T-cell (primary cell): ENCODE measurements at regions not wholly inside any gene's neighbourhood (a gene's known extent, or its start where the extent isn't known, plus 50 kb on each side); places are given as distances from the start of the nearest gene placed in this dataset.
"Not testable (repeated sequence)": the region's sequence is repeated elsewhere in the genome, so short reads cannot be mapped to it uniquely, and the experiment has no call there.

Experiments used
- ATAC-seq, 4 experiments: fragments of 200-7000 bp in 3 of 4; fragments of 150-1000 bp in 1 of 4; cut with Tn5 transposase; replicated peaks in 1 of 4; 1 replicate in 3 of 4; 2 replicates in 1 of 4; pipeline ENCODE4 v1.10.0; 2021; ENCODE audit warnings: moderate library complexity in 3 of 4, mild to moderate bottlenecking in 2 of 4, moderate number of reproducible peaks in 1 of 4
- CTCF ChIA-PET, 2 donors: fragments of 300-600 bp; sonication (Branson Sonifier 250); formaldehyde crosslinking; loops; one replicate each; lab custom pipeline; 2022; ENCODE audit warnings: antibody characterized with exemption in 2 of 2; lab: Charles Lee
- POLR2A ChIA-PET, 2 donors: fragments of 300-600 bp; sonication (Branson Sonifier 250); formaldehyde crosslinking; loops; one replicate each; lab custom pipeline; 2022; ENCODE audit warnings: antibody characterized with exemption in 2 of 2; lab: Charles Lee
- DNase-seq, 35 experiments: peaks; one replicate each; pipeline versions ENCODE4 v3.0.0 to v3.0.0-alpha.2; 2013 to 2023
- H3K27ac ChIP-seq: one replicate; pipeline ENCODE4 v1.5.1; 2013; ENCODE audit warnings: low read length
- H3K27me3 ChIP-seq, 2 experiments: replicated peaks in 1 of 2; 1 replicate in 1 of 2; 2 replicates in 1 of 2; pipeline versions ENCODE4 v1.6.1 to v1.7.0; 2013; ENCODE audit warnings: low read length in 1 of 2, mixed read lengths in 1 of 2; ENCODE audit not compliant: control insufficient read depth in 2 of 2, insufficient read depth in 2 of 2; ENCODE audit errors: extremely low read depth in 1 of 2
- H3K36me3 ChIP-seq, 2 donors: 1 replicate in 1 of 2; 2 replicates in 1 of 2; pipeline versions ENCODE4 v1.6.1 to v1.7.0; 2013; ENCODE audit warnings: low read length in 1 of 2; ENCODE audit not compliant: control insufficient read depth in 2 of 2, insufficient read depth in 1 of 2; ENCODE audit errors: extremely low read depth in 1 of 2
- H3K4me1 ChIP-seq, 2 experiments: 1 replicate in 1 of 2; 2 replicates in 1 of 2; pipeline versions ENCODE4 v1.6.1 to v1.7.0; 2013; ENCODE audit warnings: low read length in 2 of 2, mixed read lengths in 1 of 2; ENCODE audit not compliant: insufficient read depth in 2 of 2, control insufficient read depth in 1 of 2; ENCODE audit errors: extremely low read depth in 1 of 2
- H3K4me3 ChIP-seq, 2 donors: 1 replicate in 1 of 2; 2 replicates in 1 of 2; pipeline versions ENCODE4 v1.5.1 to v1.7.0; 2013; ENCODE audit warnings: mild to moderate bottlenecking in 2 of 2, low read length in 1 of 2, moderate library complexity in 1 of 2; ENCODE audit not compliant: control insufficient read depth in 1 of 2; ENCODE audit errors: extremely low read depth in 1 of 2
- H3K9me3 ChIP-seq: 2 replicates; pipeline ENCODE4 v1.7.0; 2013
- H3K27ac Mint-ChIP-seq, 2 donors: one replicate each; pipeline ENCODE4 v1.8.0; 2020 to 2021; ENCODE audit warnings: mild to moderate bottlenecking in 2 of 2, mixed read lengths in 2 of 2
- H3K27me3 Mint-ChIP-seq, 2 donors: one replicate each; pipeline ENCODE4 v1.8.0; 2021 to 2022; ENCODE audit warnings: mixed read lengths in 2 of 2
- H3K36me3 Mint-ChIP-seq: one replicate; pipeline ENCODE4 v1.8.0; 2021; ENCODE audit warnings: mixed read lengths
- H3K4me1 Mint-ChIP-seq, 3 donors: one replicate each; pipeline ENCODE4 v1.8.0; 2020 to 2022; ENCODE audit warnings: mixed read lengths in 3 of 3, mild to moderate bottlenecking in 1 of 3
- H3K4me3 Mint-ChIP-seq, 3 donors: one replicate each; pipeline ENCODE4 v1.8.0; 2020 to 2022; ENCODE audit warnings: mild to moderate bottlenecking in 3 of 3, mixed read lengths in 3 of 3, moderate library complexity in 3 of 3
- H3K9me3 Mint-ChIP-seq, 3 donors: one replicate each; pipeline ENCODE4 v1.8.0; 2020 to 2022; ENCODE audit warnings: mixed read lengths in 3 of 3
- WGBS: methylation state at CpG from one replicate; pipeline ENCODE4 v1.1.5; 2013; ENCODE audit warnings: missing lambda C conversion rate; ENCODE audit not compliant: insufficient coverage; 5-methylcytosine and 5-hydroxymethylcytosine counted together

- no peak overlapping the region for H3K4me3 ChIP-seq
- WGBS: 100% methylated on average over 1 of the region's 1 CpG
- Mint-ChIP-seq H3K27ac (no peak overlapping the region), H3K36me3 (no peaks in the 10 kb centered on the region), H3K4me3 (no peak overlapping the region), H3K9me3 (peaks cover 22 to 25% (median 23%) of the 10 kb centered on the region in 3 donors), H3K4me1 (no peaks in the 10 kb centered on the region), H3K27me3 (no peaks in the 10 kb centered on the region)
- ATAC-seq: no peak
- ChIA-PET CTCF (interaction anchor here in 1 of 2 donors (0.5 kb wide), 1 partner anchor 75 kb away, joined by 5 read pairs; no protein-coding TSS in a partner anchor), POLR2A (no interaction called here)
- no peak for DNase-seq
- peaks cover 3% of the 10 kb centered on the region for H3K9me3 ChIP-seq
- no peaks in the 10 kb centered on the region for H3K36me3 ChIP-seq
- H3K4me1 ChIP-seq: no peaks in the 10 kb centered on the region
- H3K27ac ChIP-seq: no peak overlapping the region
- H3K27me3 ChIP-seq: no peaks in the 10 kb centered on the region
Observed at GRCh38 chr2:228426502-228427216, 245.2 kb upstream of the SPHKAP start.

GRCh38 chr2:228425411-228426060 is 244.0 kb upstream of the SPHKAP start:
- not testable (repeated sequence) for ATAC-seq
- WGBS: 83% methylated on average over 13 of the region's 31 CpGs

GRCh38 chr2:228417956-228418355 is 236.5 kb upstream of the SPHKAP start:
- H3K4me3 ChIP-seq: no peak overlapping the region

More at GRCh38 chr2:228425411-228426060, 244.0 kb upstream of the SPHKAP start:
- H3K36me3 Mint-ChIP-seq, CTCF ChIA-PET, H3K4me1 ChIP-seq, H3K27ac Mint-ChIP-seq, H3K4me3 Mint-ChIP-seq, H3K4me1 Mint-ChIP-seq, H3K27me3 ChIP-seq, POLR2A ChIA-PET, H3K27me3 Mint-ChIP-seq, DNase-seq, H3K4me3 ChIP-seq, H3K9me3 ChIP-seq, H3K36me3 ChIP-seq, H3K27ac ChIP-seq: not testable (repeated sequence)
- peaks cover 12 to 25% (median 16%) of the 10 kb centered on the region in 3 donors for H3K9me3 Mint-ChIP-seq

GRCh38 chr2:228417526-228417925 is 236.0 kb upstream of the SPHKAP start:
- ChIA-PET CTCF (no interaction called here), POLR2A (no interaction called here)
- ATAC-seq (no peak), DNase-seq (no peak)
- H3K36me3 Mint-ChIP-seq: no peaks in the 10 kb centered on the region
- Histone ChIP-seq H3K27ac (no peak overlapping the region), H3K36me3 (no peaks in the 10 kb centered on the region), H3K9me3 (no peaks in the 10 kb centered on the region), H3K4me1 (no peaks in the 10 kb centered on the region), H3K27me3 (no peaks in the 10 kb centered on the region), H3K4me3 (no peak overlapping the region)
- H3K4me3 Mint-ChIP-seq: no peak overlapping the region
- H3K27me3 Mint-ChIP-seq: no peaks in the 10 kb centered on the region
- no peak overlapping the region for H3K27ac Mint-ChIP-seq
- WGBS: no CpG with 5 or more reads among the region's 2 CpGs
- H3K4me1 Mint-ChIP-seq: no peaks in the 10 kb centered on the region
- peaks cover 0 to 11% (median 10%) of the 10 kb centered on the region in 3 donors for H3K9me3 Mint-ChIP-seq

More at GRCh38 chr2:228417956-228418355, 236.5 kb upstream of the SPHKAP start:
- no peaks in the 10 kb centered on the region for H3K4me1 ChIP-seq
- no peaks in the 10 kb centered on the region for H3K36me3 Mint-ChIP-seq
- H3K36me3 ChIP-seq: no peaks in the 10 kb centered on the region
- no peak for DNase-seq
- H3K4me3 Mint-ChIP-seq: no peak overlapping the region
- ChIA-PET POLR2A (no interaction called here), CTCF (no interaction called here)
- no peak for ATAC-seq
- H3K27ac ChIP-seq: no peak overlapping the region
- H3K27ac Mint-ChIP-seq: no peak overlapping the region
- 40% methylated on average over 1 of the region's 1 CpG for WGBS
- no peaks in the 10 kb centered on the region for H3K4me1 Mint-ChIP-seq
- H3K27me3 ChIP-seq: no peaks in the 10 kb centered on the region
- H3K9me3 ChIP-seq: no peaks in the 10 kb centered on the region
- peaks cover 0 to 11% (median 10%) of the 10 kb centered on the region in 3 donors for H3K9me3 Mint-ChIP-seq
- no peaks in the 10 kb centered on the region for H3K27me3 Mint-ChIP-seq

- Mint-ChIP-seq H3K27ac (no peak overlapping the region), H3K9me3 (peaks cover 0 to 4% (median 3%) of the 10 kb centered on the region in 3 donors), H3K27me3 (no peaks in the 10 kb centered on the region), H3K4me1 (no peaks in the 10 kb centered on the region), H3K4me3 (no peak overlapping the region), H3K36me3 (no peaks in the 10 kb centered on the region)
- ChIA-PET POLR2A (no interaction called here), CTCF (interaction anchor here in 1 of 2 donors (0.6 to 0.7 kb wide), 2 partner anchors 118 to 140 kb away, joined by 3 to 4 read pairs; no protein-coding TSS in a partner anchor)
- no peaks in the 10 kb centered on the region for H3K36me3 ChIP-seq
- H3K27me3 ChIP-seq: no peaks in the 10 kb centered on the region
- ATAC-seq (no peak), DNase-seq (no peak)
- H3K27ac ChIP-seq: no peak overlapping the region
- H3K4me3 ChIP-seq: no peak overlapping the region
- whole genome bisulfite sequencing: no CpG with 5 or more reads among the region's 1 CpG
- no peaks in the 10 kb centered on the region for H3K4me1 ChIP-seq
- no peaks in the 10 kb centered on the region for H3K9me3 ChIP-seq
Observed at GRCh38 chr2:228410061-228410460, 228.6 kb upstream of the SPHKAP start.

- Mint-ChIP-seq H3K27me3 (no peaks in the 10 kb centered on the region), H3K4me3 (no peak overlapping the region), H3K27ac (no peak overlapping the region), H3K9me3 (peaks cover 0 to 4% (median 3%) of the 10 kb centered on the region in 3 donors), H3K4me1 (no peaks in the 10 kb centered on the region), H3K36me3 (no peaks in the 10 kb centered on the region)
- ATAC-seq (no peak), DNase-seq (no peak)
- H3K27me3 ChIP-seq: no peaks in the 10 kb centered on the region
- CTCF ChIA-PET: no interaction called here
- H3K36me3 ChIP-seq: no peaks in the 10 kb centered on the region
- no peak overlapping the region for H3K4me3 ChIP-seq
- H3K9me3 ChIP-seq: no peaks in the 10 kb centered on the region
- POLR2A ChIA-PET: no interaction called here
- H3K4me1 ChIP-seq: no peaks in the 10 kb centered on the region
- no CpG with 5 or more reads among the region's 1 CpG for WGBS
- no peak overlapping the region for H3K27ac ChIP-seq
Observed at GRCh38 chr2:228409493-228409892, 228.0 kb upstream of the SPHKAP start.
